Activated CD4-positive, alpha-beta memory T cell treated with anti-CD3 and anti-CD28 coated beads for 36 hours (primary cell): ENCODE measurements at regions not wholly inside any gene's neighbourhood (a gene's known extent, or its start where the extent isn't known, plus 50 kb on each side); places are given as distances from the start of the nearest gene placed in this dataset.

Experiments
- CTCF ChIA-PET: fragments of 350-600 bp; sonication (Branson Sonifier 250); formaldehyde crosslinking; loops from one replicate; lab custom pipeline; 2021; ENCODE audit warnings: antibody characterized with exemption, inconsistent platforms; lab: Charles Lee
- POLR2A ChIA-PET: fragments of 350-600 bp; sonication (Branson Sonifier 250); formaldehyde crosslinking; loops from one replicate; lab custom pipeline; 2021; ENCODE audit warnings: antibody characterized with exemption; lab: Charles Lee
- DNase-seq: peaks from one replicate; pipeline ENCODE4 v3.0.0-alpha.2; 2020
- H3K27ac Mint-ChIP-seq: one replicate; pipeline ENCODE4 v1.8.0; 2021; ENCODE audit warnings: mixed read lengths
- H3K27me3 Mint-ChIP-seq: one replicate; pipeline ENCODE4 v1.8.0; 2021; ENCODE audit warnings: mixed read lengths
- H3K36me3 Mint-ChIP-seq: one replicate; pipeline ENCODE4 v1.8.0; 2021; ENCODE audit warnings: mixed read lengths
- H3K4me1 Mint-ChIP-seq: one replicate; pipeline ENCODE4 v1.8.0; 2021; ENCODE audit warnings: low read depth, mixed read lengths
- H3K4me3 Mint-ChIP-seq: one replicate; pipeline ENCODE4 v1.8.0; 2021; ENCODE audit warnings: mild to moderate bottlenecking, mixed read lengths
- H3K9me3 Mint-ChIP-seq: one replicate; pipeline ENCODE4 v1.8.0; 2021; ENCODE audit warnings: mixed read lengths
- intact Hi-C: fragments of 100-400 bp; cut with micrococcal nuclease; formaldehyde crosslinking; loops from one replicate; pipeline ENCODE4 v1.15.1; 2023

DNA sequence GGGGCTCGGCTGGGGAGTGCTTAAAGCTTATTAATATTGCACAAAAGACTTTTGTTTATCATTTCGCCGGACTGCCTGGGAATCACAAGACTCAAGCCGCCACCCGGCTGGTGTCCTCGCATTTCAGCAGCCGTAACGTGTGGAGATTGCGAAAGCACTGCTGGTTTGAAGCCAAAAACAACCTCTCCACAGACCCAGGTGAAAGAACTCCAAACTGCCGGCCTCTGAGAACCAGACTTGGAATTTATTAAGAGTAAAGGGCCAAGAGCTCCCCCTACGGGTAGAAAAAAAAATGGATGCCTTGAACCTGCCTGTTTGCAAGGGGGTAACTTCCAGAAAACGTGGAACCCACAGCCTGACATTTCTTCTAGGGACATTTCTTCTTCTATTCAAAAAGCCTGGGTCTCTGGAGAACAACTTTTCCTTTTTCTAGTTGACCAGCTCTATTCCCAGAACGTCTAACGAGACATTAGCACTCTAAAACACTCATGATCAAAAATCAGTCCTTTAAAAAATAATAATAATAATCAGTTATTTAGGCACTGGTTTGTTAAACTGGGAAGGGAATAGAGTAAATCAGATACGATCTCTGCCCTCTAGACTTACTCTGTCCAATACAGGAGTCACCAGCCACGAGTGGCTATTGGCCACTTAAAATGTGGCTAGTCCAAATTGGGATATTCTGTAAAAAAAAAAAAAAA, 216.3 kb downstream of the C1D start:
- H3K27ac Mint-ChIP-seq = no peak overlapping the region
- ChIA-PET CTCF (interaction anchor here (0.9 to 2.0 kb wide), 7 partner anchors 9 to 238 kb away, joined by 3 to 7 read pairs (median 4); no protein-coding TSS in a partner anchor), POLR2A (no interaction called here)
- no peak overlapping the region for H3K4me3 Mint-ChIP-seq
- H3K27me3 Mint-ChIP-seq = peaks cover 21% of the 10 kb centered on the region
- no peaks in the 10 kb centered on the region for H3K36me3 Mint-ChIP-seq
- no peaks in the 10 kb centered on the region for H3K9me3 Mint-ChIP-seq
- DNase-seq = peak; percentile 18
- intact Hi-C loops = loop anchor here (5.0 kb wide), 1 partner anchor 186 kb away; no protein-coding TSS in a partner anchor
- H3K4me1 Mint-ChIP-seq = no peaks in the 10 kb centered on the region

DNA sequence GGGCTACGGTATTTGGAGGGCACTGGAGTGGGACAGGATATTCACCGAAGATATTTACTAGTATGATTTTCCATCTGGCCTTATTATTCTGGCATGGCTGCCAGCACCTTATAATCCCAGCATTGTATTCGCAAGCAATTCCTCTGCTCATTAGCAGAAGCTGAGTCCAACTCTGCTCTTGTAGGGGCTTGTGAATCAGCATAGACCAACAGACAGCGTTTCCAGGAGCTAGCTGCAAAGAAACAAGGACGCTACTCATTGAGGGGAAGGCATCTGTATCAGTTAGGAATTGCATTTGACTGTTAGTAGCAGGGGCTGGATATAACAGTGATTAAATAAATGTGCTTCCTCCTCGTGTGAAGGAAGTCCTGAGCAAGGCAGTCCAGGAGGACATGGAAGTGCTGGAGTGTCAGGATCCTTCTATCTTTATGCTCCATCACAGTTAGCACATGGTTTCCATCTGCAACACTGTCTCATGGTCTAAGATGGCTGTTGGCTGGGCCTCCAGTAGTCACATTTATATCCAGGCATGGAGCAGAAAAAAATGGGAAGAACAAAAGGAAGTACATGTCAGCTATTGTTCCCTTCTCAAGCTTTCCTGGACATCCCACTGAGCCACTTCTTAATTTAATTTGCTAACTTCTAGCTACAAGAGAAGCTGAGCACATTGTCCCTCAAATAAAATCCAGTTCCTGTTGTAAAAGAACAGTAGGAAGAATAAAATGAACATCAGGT, 214.1 kb downstream of the C1D start:
- peaks cover 14% of the 10 kb centered on the region for H3K27me3 Mint-ChIP-seq
- no peaks in the 10 kb centered on the region for H3K9me3 Mint-ChIP-seq
- ChIA-PET CTCF (no interaction called here), POLR2A (no interaction called here)
- H3K4me1 Mint-ChIP-seq = no peaks in the 10 kb centered on the region
- intact Hi-C loops = loop anchor here (5.0 kb wide), 1 partner anchor 184 kb away; no protein-coding TSS in a partner anchor
- H3K36me3 Mint-ChIP-seq = no peaks in the 10 kb centered on the region
- H3K27ac Mint-ChIP-seq = no peak overlapping the region
- no peak overlapping the region for H3K4me3 Mint-ChIP-seq
- DNase-seq = no peak

DNA sequence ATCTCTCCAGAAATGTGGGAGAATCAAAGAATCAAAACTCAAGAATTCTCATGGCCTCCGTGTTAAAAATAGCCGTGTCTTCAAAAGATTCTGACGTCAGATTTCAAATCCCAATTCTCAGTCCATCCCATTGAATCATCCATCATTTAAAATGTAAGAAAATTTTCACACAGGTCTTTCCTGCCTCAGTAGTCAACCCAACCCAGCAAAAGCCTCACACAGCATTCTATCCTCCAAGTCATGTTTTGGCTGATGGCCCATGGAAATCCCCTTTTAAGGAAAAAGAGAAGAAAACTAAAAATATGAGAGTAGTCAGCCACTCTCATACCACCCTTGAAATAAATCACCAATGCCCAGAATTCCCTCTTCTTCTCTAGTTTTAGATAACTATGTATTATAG, 211.8 kb downstream of the C1D start:
- Mint-ChIP-seq H3K4me1 (no peaks in the 10 kb centered on the region), H3K36me3 (no peaks in the 10 kb centered on the region), H3K9me3 (no peaks in the 10 kb centered on the region), H3K27me3 (peaks cover 16% of the 10 kb centered on the region), H3K27ac (no peak overlapping the region), H3K4me3 (no peak overlapping the region)
- intact Hi-C loops = no loop called here
- DNase-seq = no peak
- ChIA-PET POLR2A (no interaction called here), CTCF (no interaction called here)

- intact Hi-C loops = no loop called here
- no peak overlapping the region for H3K4me3 Mint-ChIP-seq
- peaks cover 16% of the 10 kb centered on the region for H3K27me3 Mint-ChIP-seq
- POLR2A ChIA-PET = no interaction called here
- no peak for DNase-seq
- no peaks in the 10 kb centered on the region for H3K4me1 Mint-ChIP-seq
- H3K9me3 Mint-ChIP-seq = no peaks in the 10 kb centered on the region
- H3K36me3 Mint-ChIP-seq = no peaks in the 10 kb centered on the region
- CTCF ChIA-PET = no interaction called here
- no peak overlapping the region for H3K27ac Mint-ChIP-seq
Measured at GRCh38 chr2:67851956-67852824, 210.6 kb downstream of the C1D start.

DNA sequence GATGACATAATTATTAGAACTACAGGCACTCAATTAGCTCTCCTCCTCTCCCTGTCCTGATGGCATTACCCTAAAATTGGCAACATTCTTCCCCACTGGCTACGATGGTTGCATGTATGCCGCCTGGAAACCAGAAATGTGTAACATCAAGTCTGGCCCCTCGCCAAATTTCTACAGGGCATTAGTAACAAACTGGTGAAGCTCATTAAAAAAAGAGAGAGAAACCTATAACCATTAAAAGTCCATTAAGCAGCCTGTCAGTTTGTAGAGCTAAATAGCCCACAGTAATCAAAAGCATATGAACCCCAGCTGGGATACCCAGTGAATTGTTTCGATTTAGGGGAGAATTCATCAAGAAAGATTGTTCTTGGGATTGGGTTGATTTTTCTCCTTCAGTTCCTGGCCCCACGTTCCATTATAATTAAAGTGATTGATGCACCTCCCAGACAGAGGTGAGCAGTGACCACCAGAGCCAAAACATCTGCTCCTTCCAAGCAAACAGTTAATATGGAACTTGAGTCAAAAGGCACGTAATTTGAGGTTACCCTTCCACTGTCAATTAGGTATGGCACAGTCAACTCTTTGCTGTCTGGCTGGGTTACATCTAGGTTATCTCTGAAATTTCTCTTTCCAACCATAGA, 208.6 kb downstream of the C1D start:
- ChIA-PET CTCF (no interaction called here), POLR2A (no interaction called here)
- Mint-ChIP-seq H3K9me3 (no peaks in the 10 kb centered on the region), H3K4me1 (no peaks in the 10 kb centered on the region), H3K4me3 (no peak overlapping the region), H3K27me3 (peaks cover 10% of the 10 kb centered on the region), H3K36me3 (no peaks in the 10 kb centered on the region), H3K27ac (no peak overlapping the region)
- intact Hi-C loops = no loop called here
- DNase-seq = no peak

GRCh38 chr2:67854798-67855197, 208.0 kb downstream of the C1D start:
- Mint-ChIP-seq H3K36me3 (no peaks in the 10 kb centered on the region), H3K4me1 (no peaks in the 10 kb centered on the region), H3K9me3 (no peaks in the 10 kb centered on the region), H3K27me3 (peaks cover 10% of the 10 kb centered on the region), H3K27ac (no peak overlapping the region), H3K4me3 (no peak overlapping the region)
- ChIA-PET CTCF (interaction anchor here (1.7 kb wide), 1 partner anchor 9 kb away, joined by 5 read pairs; no protein-coding TSS in a partner anchor), POLR2A (no interaction called here)
- no peak for DNase-seq
- intact Hi-C loops = no loop called here

- POLR2A ChIA-PET = no interaction called here
- Mint-ChIP-seq H3K4me3 (no peak overlapping the region), H3K36me3 (no peaks in the 10 kb centered on the region), H3K4me1 (no peaks in the 10 kb centered on the region), H3K27me3 (peaks cover 2% of the 10 kb centered on the region), H3K27ac (no peak overlapping the region), H3K9me3 (no peaks in the 10 kb centered on the region)
- CTCF ChIA-PET = no interaction called here
- no peak for DNase-seq
- intact Hi-C loops = no loop called here
Measured at GRCh38 chr2:67856866-67857265, 205.9 kb downstream of the C1D start.

DNA sequence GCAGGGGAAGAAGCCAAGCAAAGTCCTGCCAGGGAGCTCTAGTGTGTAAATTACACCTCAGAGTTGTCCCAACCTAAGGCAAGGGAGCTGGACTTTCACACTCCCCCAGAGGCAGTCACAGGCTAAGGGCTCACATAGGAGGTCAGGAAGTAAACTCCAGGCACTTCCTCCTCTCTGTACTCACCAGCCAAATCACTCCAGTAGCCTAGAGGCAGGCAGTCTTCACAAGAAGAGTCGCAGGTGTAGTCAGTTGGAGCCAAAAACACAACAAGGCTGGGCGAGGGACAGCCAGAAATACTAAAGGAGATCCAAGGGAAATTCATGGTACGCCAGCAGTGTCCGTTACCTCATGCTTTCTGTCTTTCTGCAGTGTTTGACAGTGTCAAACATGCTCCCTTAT, 205.0 kb downstream of the C1D start:
- H3K4me1 Mint-ChIP-seq = no peaks in the 10 kb centered on the region
- CTCF ChIA-PET = no interaction called here
- DNase-seq = no peak
- H3K36me3 Mint-ChIP-seq = no peaks in the 10 kb centered on the region
- intact Hi-C loops = no loop called here
- H3K4me3 Mint-ChIP-seq = no peak overlapping the region
- no peak overlapping the region for H3K27ac Mint-ChIP-seq
- H3K27me3 Mint-ChIP-seq = peaks cover 5% of the 10 kb centered on the region
- no peaks in the 10 kb centered on the region for H3K9me3 Mint-ChIP-seq
- POLR2A ChIA-PET = no interaction called here

GRCh38 chr2:67858886-67859285, 203.9 kb downstream of the C1D start:
- ChIA-PET CTCF (no interaction called here), POLR2A (no interaction called here)
- H3K4me1 Mint-ChIP-seq = no peaks in the 10 kb centered on the region
- intact Hi-C loops = no loop called here
- H3K27ac Mint-ChIP-seq = no peak overlapping the region
- no peaks in the 10 kb centered on the region for H3K36me3 Mint-ChIP-seq
- no peaks in the 10 kb centered on the region for H3K9me3 Mint-ChIP-seq
- DNase-seq = no peak
- peaks cover 6% of the 10 kb centered on the region for H3K27me3 Mint-ChIP-seq
- no peak overlapping the region for H3K4me3 Mint-ChIP-seq

GRCh38 chr2:67865917-67866316, 196.9 kb downstream of the C1D start:
- no peak for DNase-seq
- ChIA-PET POLR2A (no interaction called here), CTCF (interaction anchor here (1.3 kb wide), 1 partner anchor 19 kb away, joined by 4 read pairs; no protein-coding TSS in a partner anchor)
- H3K36me3 Mint-ChIP-seq = no peaks in the 10 kb centered on the region
- H3K27ac Mint-ChIP-seq = no peak overlapping the region
- H3K9me3 Mint-ChIP-seq = no peaks in the 10 kb centered on the region
- peaks cover 3% of the 10 kb centered on the region for H3K27me3 Mint-ChIP-seq
- intact Hi-C loops = no loop called here
- no peak overlapping the region for H3K4me3 Mint-ChIP-seq
- H3K4me1 Mint-ChIP-seq = no peaks in the 10 kb centered on the region

GRCh38 chr2:67867735-67868134, 195.1 kb downstream of the C1D start:
- Mint-ChIP-seq H3K27me3 (peaks cover 1% of the 10 kb centered on the region), H3K27ac (no peak overlapping the region), H3K4me3 (no peak overlapping the region), H3K36me3 (no peaks in the 10 kb centered on the region), H3K9me3 (no peaks in the 10 kb centered on the region), H3K4me1 (no peaks in the 10 kb centered on the region)
- no peak for DNase-seq
- POLR2A ChIA-PET = interaction anchor here (0.6 kb wide), 2 partner anchors 24 to 47 kb away, joined by 3 to 4 read pairs; no protein-coding TSS in a partner anchor
- CTCF ChIA-PET = no interaction called here
- intact Hi-C loops = no loop called here
